ENCODE measurements at regions not wholly inside any gene's neighbourhood (a gene's known extent, or its start where the extent isn't known, plus 50 kb on each side); places are given as distances from the start of the nearest gene placed in this dataset.

DNA sequence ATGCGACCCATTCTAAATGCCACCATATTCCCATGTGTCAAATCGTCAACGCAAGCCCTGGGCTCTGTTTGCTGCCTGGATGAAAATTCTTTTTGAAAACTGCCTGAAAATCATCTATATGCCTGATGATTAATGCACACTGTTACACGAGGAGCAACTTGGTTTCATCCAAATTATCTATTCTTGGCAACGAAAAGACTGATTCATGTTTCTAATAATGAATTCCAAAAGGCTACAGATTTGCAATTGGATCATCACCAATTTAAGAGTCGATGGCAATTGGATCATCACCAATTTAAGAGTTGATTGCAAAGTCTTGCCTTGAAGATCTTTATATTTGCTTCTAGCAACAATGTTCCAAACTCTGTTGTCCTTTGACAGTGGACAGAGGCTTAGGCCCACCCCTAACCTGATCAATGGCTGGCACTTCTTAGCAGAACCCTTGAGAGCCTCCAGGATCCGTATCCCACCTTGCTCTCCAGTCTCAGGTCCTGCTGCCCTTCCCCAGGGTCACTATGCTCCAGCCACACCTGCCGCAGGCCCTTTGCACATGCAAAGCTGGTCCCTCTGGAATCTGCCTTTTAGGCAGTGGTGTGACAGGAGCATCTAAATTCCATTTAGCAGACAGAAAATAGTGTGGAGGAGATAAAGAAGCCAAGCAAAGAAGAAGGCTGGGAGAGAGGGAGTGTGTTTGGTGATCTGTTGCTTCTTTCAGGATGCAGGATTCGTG, 460.9 kb upstream of the SULF2 start:
- DNase-seq (ENCODE audit: low spot score): no peak
- TF ChIP-seq, protein P1, sequence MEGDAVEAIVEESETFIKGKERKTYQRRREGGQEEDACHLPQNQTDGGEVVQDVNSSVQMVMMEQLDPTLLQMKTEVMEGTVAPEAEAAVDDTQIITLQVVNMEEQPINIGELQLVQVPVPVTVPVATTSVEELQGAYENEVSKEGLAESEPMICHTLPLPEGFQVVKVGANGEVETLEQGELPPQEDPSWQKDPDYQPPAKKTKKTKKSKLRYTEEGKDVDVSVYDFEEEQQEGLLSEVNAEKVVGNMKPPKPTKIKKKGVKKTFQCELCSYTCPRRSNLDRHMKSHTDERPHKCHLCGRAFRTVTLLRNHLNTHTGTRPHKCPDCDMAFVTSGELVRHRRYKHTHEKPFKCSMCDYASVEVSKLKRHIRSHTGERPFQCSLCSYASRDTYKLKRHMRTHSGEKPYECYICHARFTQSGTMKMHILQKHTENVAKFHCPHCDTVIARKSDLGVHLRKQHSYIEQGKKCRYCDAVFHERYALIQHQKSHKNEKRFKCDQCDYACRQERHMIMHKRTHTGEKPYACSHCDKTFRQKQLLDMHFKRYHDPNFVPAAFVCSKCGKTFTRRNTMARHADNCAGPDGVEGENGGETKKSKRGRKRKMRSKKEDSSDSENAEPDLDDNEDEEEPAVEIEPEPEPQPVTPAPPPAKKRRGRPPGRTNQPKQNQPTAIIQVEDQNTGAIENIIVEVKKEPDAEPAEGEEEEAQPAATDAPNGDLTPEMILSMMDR (IDR thresholded peaks at IDR 0.05; ENCODE audit: extremely low read depth, insufficient read depth, missing control alignments): no peak
- in situ Hi-C loops (cut with MboI; ENCODE audit: low pct_unique_long_range_greater_than_20kb, low sequenced_read_pairs, unreplicated experiment): no loop called here

DNA sequence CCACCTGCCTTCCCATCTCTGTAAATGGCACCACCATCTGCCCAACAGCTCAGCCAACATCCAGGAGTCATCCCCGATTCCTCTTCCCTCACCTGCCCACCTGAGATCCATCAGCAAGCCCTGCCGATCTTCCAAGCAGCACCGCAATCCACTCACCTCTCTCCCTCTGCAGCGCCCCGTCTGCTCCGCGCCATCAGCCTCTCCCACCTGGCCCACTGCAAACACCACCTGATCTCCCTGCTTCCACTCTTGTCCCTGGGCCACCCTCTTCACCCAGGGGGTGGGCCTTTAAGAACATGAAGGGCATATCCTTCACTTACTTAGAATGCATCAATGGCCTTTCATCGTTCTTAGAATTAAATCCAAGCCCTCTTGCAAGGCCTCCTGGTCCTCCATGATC, 457.3 kb upstream of the SULF2 start:
- DNase-seq (ENCODE audit: low spot score): no peak
- TF ChIP-seq, protein P1 (IDR thresholded peaks at IDR 0.05; ENCODE audit: extremely low read depth, insufficient read depth, missing control alignments): no peak
- in situ Hi-C loops (cut with MboI; ENCODE audit: low pct_unique_long_range_greater_than_20kb, low sequenced_read_pairs, unreplicated experiment): no loop called here

GRCh38 chr20:48241482-48241881, 456.2 kb upstream of the SULF2 start:
- in situ Hi-C loops (cut with MboI; ENCODE audit: low pct_unique_long_range_greater_than_20kb, low sequenced_read_pairs, unreplicated experiment): no loop called here
- DNase-seq (ENCODE audit: low spot score): no peak
- TF ChIP-seq, protein P1 (IDR thresholded peaks at IDR 0.05; ENCODE audit: extremely low read depth, insufficient read depth, missing control alignments): no peak

- DNase-seq (ENCODE audit: low spot score): no peak
- TF ChIP-seq, protein P1 (IDR thresholded peaks at IDR 0.05; ENCODE audit: extremely low read depth, insufficient read depth, missing control alignments): no peak
- in situ Hi-C loops (cut with MboI; ENCODE audit: low pct_unique_long_range_greater_than_20kb, low sequenced_read_pairs, unreplicated experiment): no loop called here
Observed at GRCh38 chr20:48238781-48239180, 453.5 kb upstream of the SULF2 start.

GRCh38 chr20:48238326-48238725, 453.0 kb upstream of the SULF2 start:
- no peak for DNase-seq (ENCODE audit: low spot score)
- TF ChIP-seq, protein P1 (IDR thresholded peaks at IDR 0.05; ENCODE audit: extremely low read depth, insufficient read depth, missing control alignments): no peak
- in situ Hi-C loops (cut with MboI; ENCODE audit: low pct_unique_long_range_greater_than_20kb, low sequenced_read_pairs, unreplicated experiment): no loop called here

DNA sequence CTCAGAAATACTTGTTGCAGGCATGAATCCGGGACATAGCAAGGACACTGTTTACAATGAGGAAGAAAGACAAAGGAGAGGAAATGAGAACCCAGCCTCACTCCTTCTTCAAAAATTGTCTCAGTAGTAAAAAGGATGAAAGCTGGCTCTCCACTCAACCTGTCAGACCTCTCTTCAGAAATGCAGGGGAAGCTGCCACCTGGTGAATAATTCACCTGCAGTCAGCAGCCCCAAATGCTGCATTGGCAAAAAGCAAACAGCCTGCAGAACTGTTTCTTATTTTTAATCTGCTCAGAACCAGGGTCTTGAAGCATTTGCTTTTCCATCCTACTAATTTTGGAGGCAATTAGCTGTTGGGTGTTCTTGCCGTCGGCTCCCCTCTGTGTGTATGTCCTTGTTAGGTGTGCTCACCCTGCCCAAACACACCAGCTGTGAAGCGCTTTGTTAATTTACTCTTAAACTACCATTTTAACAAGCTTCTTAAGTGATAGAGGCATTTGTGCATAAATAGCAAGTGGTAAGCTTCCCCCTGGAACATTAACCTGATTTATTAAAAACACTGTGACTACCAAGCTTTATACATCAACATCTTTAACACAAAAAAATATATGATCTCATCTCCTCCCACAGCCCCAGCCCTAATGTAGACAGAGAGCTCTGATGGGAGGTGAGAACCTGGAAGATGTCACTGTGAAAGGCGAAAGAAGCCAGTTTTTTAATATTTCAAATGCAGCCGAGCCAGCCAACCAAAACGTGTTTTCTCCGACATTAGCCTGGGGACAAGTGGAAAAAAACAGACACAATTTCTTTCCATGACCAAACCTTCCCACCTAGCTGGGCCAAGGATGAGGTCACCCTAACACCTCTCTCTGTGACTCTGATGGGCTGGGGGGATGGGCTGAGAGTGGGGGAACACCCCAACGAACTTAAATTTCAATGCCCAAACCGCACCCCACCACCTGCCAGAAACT, 451.0 kb upstream of the SULF2 start:
- TF ChIP-seq, protein P1 (IDR thresholded peaks at IDR 0.05; ENCODE audit: extremely low read depth, insufficient read depth, missing control alignments): no peak
- in situ Hi-C loops (cut with MboI; ENCODE audit: low pct_unique_long_range_greater_than_20kb, low sequenced_read_pairs, unreplicated experiment): no loop called here
- DNase-seq (ENCODE audit: low spot score): no peak
